Activated CD4-positive, CD25-positive, alpha-beta regulatory T cell treated with anti-CD3 and anti-CD28 coated beads, Interleukin-2, amount 50 U/mL, for 24 hours (primary cell): ENCODE measurements at regions not wholly inside any gene's neighbourhood (a gene's known extent, or its start where the extent isn't known, plus 50 kb on each side); places are given as distances from the start of the nearest gene placed in this dataset.
"Not testable (repeated sequence)": the region's sequence is repeated elsewhere in the genome, so short reads cannot be mapped to it uniquely, and the experiment has no call there.

Experiments used
- ATAC-seq, 2 donors: fragments of 150-1000 bp; cut with Tn5 transposase; one replicate each; pipeline ENCODE4 v1.10.0; 2021; ENCODE audit warnings: mild to moderate bottlenecking in 1 of 2, moderate library complexity in 1 of 2

- no peak for ATAC-seq
Measured at GRCh38 chr6:121596441-121596840, 161.0 kb downstream of the GJA1 start.

GRCh38 chr6:121597654-121598053 is 162.2 kb downstream of the GJA1 start:
- no peak for ATAC-seq

- not testable (repeated sequence) for ATAC-seq
Measured at GRCh38 chr6:121599331-121599730, 163.9 kb downstream of the GJA1 start.

GRCh38 chr6:121600389-121601168 is 165.1 kb downstream of the GJA1 start:
- ATAC-seq, result no peak

- ATAC-seq, result no peak
Measured at GRCh38 chr6:121603486-121603885, 168.0 kb downstream of the GJA1 start.

- ATAC-seq, result no peak
Measured at GRCh38 chr6:121607721-121608120, 172.3 kb downstream of the GJA1 start.

GRCh38 chr6:121608270-121608669 is 172.8 kb downstream of the GJA1 start:
- ATAC-seq, result no peak

- ATAC-seq, result no peak
Measured at GRCh38 chr6:121609281-121609680, 173.8 kb downstream of the GJA1 start.

GRCh38 chr6:121612927-121613326 is 177.5 kb downstream of the GJA1 start:
- no peak for ATAC-seq

- no peak for ATAC-seq
Measured at GRCh38 chr6:121614115-121614514, 178.7 kb downstream of the GJA1 start.

- no peak for ATAC-seq
Measured at GRCh38 chr6:121615493-121615892, 180.0 kb downstream of the GJA1 start.

- no peak for ATAC-seq
Measured at GRCh38 chr6:121616406-121616805, 181.0 kb downstream of the GJA1 start.

- no peak for ATAC-seq
Measured at GRCh38 chr6:121617388-121617787, 181.9 kb downstream of the GJA1 start.

GRCh38 chr6:121619013-121619412 is 183.6 kb downstream of the GJA1 start:
- ATAC-seq, result no peak

- no peak for ATAC-seq
Measured at GRCh38 chr6:121619987-121620740, 184.7 kb downstream of the GJA1 start.

- ATAC-seq, result no peak
Measured at GRCh38 chr6:121627761-121628160, 192.3 kb downstream of the GJA1 start.

- no peak for ATAC-seq
Measured at GRCh38 chr6:121630716-121631115, 195.3 kb downstream of the GJA1 start.

GRCh38 chr6:121631752-121632151 is 196.3 kb downstream of the GJA1 start:
- not testable (repeated sequence) for ATAC-seq

GRCh38 chr6:121633309-121633708 is 197.9 kb downstream of the GJA1 start:
- ATAC-seq, result no peak

- not testable (repeated sequence) for ATAC-seq
Measured at GRCh38 chr6:121634586-121634985, 199.1 kb downstream of the GJA1 start.

GRCh38 chr6:121635355-121635754 is 199.9 kb downstream of the GJA1 start:
- ATAC-seq, result no peak

- ATAC-seq, result not testable (repeated sequence)
Measured at GRCh38 chr6:121636217-121636616, 200.8 kb downstream of the GJA1 start.

- ATAC-seq, result no peak
Measured at GRCh38 chr6:121639021-121639420, 203.6 kb downstream of the GJA1 start.

- ATAC-seq, result no peak
Measured at GRCh38 chr6:121641158-121641557, 205.7 kb downstream of the GJA1 start.
